Breast epithelium (tissue), 3 donors: ENCODE measurements at regions not wholly inside any gene's neighbourhood (a gene's known extent, or its start where the extent isn't known, plus 50 kb on each side); places are given as distances from the start of the nearest gene placed in this dataset.

Source experiments
- CTCF ChIP-seq, 3 donors: fragments of 450-650 bp; IDR thresholded peaks; one replicate each; pipeline ENCODE4 v1.5.1; 2016 to 2017; ENCODE audit warnings: antibody characterized with exemption in 3 of 3, mild to moderate bottlenecking in 3 of 3, moderate library complexity in 3 of 3
- POLR2A ChIP-seq: fragments of 450-650 bp; IDR thresholded peaks from one replicate; pipeline ENCODE4 v1.6.1; 2016; ENCODE audit warnings: antibody characterized with exemption, mild to moderate bottlenecking, moderate library complexity
- POLR2AphosphoS5 ChIP-seq, 3 donors: sonication (generic); formaldehyde crosslinking; IDR thresholded peaks; one replicate each; pipeline ENCODE4 v1.6.1; 2017; ENCODE audit warnings: antibody characterized with exemption in 3 of 3

DNA sequence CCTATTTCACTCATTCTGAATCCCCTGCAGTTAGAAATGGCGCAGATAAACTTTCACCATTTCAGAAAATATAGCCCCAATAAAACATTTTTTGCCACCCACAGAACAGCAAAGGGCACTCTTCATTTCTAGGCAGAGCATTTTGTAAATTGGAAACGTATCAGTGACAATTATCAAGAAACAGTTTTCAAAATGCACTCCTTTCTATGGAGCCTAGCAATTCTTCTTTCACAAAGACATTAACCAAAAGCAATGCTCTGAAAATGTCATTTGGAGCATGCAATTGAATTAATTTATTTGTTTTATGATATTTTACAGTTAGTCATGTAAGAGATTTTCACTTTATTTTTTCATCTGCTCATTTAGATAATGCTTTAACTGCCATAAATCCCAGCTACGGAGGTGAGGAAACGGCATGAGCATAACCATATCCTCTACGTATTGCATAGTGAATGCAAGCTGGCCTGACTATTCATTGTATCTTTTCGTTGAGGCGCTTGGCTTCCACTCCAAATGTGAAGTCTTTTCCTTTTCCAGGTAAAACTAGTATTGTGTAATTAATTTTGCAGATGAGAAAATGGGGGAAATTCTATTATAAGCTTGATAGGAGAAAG lies 813.4 kb downstream of the C6orf118 start:
- TF ChIP-seq POLR2AphosphoS5 (IDR thresholded peaks at IDR 0.05) (no peak), CTCF (IDR thresholded peaks at IDR 0.05) (no peak), POLR2A (no peak)
